ENCODE measurements at regions not wholly inside any gene's neighbourhood (a gene's known extent, or its start where the extent isn't known, plus 50 kb on each side); places are given as distances from the start of the nearest gene placed in this dataset.

GRCh38 chr2:75430449-75430848, 130.3 kb downstream of the EVA1A start (continued):
- TF ChIP-seq ZNF687 (IDR thresholded peaks at IDR 0.05) (peak; percentile 96), BHLHE40 (IDR thresholded peaks at IDR 0.05; ENCODE audit: borderline replicate concordance in 1 of 2, low read depth in 2 of 2, low read length in 1 of 2) (peak in 1 of 2 experiments; percentile 48; a peak in 1 of 4 replicates), NR2F1 (conservative IDR thresholded peaks at IDR 0.05) (0 out of 2 replicates have a peak, but pooled peaks have one; percentile 7), MLLT1 (IDR thresholded peaks at IDR 0.05) (peak; percentile 33; the same call in 1 of the 2 replicates)

Measured in GM12878 (cell line).